Suppressor macrophage treated with lipopolysaccharide for 4 hours (primary cell): ENCODE measurements at regions not wholly inside any gene's neighbourhood (a gene's known extent, or its start where the extent isn't known, plus 50 kb on each side); places are given as distances from the start of the nearest gene placed in this dataset.

Source experiments
- DNase-seq: peaks from one replicate; pipeline ENCODE4 v3.0.0-alpha.2; 2020

- no peak for DNase-seq
Measured at GRCh38 chr10:83909001-83909400, 230.3 kb upstream of the GHITM start.

DNA sequence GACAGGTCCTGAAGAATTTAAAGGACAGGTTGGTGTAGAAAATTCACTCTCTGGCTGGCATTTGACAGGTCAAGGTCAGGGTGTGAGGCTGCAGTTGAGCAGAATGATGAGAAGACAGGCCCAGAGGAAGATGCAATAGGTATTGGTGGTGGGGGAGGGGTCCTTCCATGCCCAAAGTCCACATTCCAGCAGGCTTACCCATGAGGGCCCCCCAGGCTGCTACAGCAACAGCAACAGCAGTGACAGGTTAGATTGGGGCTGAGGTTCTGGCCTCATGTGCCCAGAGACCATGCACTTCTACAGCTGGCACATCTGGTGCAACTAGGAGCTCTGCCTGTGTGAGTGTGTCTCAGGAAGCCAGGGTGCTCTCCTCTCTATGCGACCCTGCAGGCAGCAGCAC, 223.5 kb upstream of the GHITM start:
- no peak for DNase-seq

DNA sequence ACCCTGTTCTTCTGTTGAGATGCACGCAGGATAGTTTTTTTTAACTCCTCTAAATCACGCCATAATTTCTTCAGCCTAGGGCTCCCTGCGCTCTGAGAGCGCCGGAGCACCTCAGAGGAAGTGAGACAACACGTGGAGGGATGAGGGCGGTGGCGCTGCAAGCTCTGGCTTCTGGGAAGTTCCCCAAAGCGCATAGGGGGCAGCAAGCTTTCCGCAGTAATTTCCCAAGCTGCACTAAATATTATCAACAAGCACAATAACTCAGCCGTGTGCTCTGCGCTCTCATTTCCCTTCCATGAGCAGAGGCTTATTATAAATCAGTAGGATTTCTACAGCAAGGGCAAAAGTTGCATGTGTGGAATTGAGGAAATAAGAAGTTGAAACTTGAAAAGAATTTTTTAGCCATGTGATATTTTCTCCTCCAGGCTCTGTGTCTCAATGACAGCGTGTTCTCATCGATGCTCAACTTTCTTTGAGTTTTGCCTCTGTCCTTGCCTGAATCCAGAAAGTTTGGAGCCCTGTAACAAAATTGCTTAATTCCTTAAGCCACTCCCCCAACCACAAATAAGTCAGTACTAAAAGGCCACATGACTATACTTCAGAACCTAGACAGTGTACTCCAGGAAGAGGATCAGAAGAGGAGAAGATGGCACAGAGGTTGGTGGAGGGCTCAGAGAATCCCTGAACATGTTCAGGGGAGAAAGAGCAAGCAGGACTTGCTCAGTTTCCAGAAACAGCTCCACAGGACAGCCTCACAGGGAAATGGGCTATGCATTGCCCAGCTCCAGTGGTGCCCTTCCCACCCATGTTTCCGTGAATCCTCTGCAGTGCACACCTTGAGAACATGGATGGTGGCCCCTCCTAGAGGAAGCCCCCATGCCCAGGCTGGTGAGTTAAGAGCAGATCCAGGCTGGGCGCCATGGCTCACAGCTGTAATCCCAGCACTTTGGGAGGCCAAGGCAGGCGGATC, 221.5 kb upstream of the GHITM start:
- DNase-seq = peak; percentile 52

DNA sequence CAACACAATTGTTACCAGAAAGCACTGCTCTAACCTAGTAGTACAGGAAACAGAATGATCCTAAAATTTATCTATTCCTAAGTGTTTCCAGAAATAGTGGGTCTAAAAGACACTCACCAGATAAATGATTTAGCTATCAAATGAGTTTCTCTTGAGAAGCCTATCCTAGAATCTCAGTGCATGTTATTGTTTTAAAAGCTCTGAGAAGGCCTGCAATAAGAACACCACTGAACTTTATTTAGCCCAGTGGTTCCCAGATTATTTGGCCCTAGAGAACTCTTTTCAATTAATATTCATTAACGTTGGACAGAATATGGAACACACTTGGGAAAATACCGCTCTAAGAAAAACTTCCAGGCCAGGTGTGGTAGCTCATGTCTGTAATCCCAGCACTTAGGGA, 220.1 kb upstream of the GHITM start:
- DNase-seq = no peak

- DNase-seq = no peak
Measured at GRCh38 chr10:83921984-83922860, 217.1 kb upstream of the GHITM start.

DNA sequence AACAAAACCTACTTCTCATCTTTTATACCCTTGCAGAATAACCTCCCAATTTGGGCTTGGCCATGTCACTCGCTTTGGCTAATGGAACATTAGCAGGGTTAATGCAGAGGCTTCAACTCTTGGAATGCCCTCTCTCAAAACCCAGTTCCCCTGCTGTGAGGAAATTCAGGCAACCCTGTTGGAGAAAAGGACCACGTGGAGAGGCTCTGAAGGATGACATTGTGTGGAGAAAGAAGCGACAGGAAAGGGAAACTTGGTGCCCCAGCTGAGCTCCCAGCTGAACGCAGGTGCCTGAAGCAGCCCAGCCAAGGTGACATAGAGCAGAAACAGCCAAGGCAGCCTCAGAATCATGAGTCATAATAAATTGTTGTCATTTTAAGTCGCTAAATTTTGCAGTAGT, 214.2 kb upstream of the GHITM start:
- no peak for DNase-seq

DNA sequence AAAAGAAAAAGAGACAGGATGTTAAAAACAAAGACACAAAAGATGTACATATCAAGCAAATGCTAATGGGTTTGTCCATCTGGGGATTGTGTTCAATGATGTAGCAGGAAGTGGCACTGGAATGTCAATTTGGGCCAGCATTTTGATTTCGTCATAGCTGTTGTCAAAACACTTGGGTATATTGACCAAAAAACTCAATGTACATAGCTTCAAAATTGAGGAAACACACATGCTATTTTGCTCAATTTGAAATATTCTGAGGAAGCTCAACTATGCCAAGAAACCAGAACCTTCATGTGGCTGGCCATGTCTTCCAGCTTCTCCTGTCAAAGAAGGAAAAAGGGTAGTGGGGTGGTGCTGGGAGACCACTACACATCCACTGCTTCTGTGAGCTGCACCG, 212.7 kb upstream of the GHITM start:
- no peak for DNase-seq

- DNase-seq = no peak
Measured at GRCh38 chr10:83927166-83927565, 212.1 kb upstream of the GHITM start.

GRCh38 chr10:83929399-83929798, 209.9 kb upstream of the GHITM start:
- DNase-seq = no peak

GRCh38 chr10:83931669-83932068, 207.6 kb upstream of the GHITM start:
- no peak for DNase-seq

DNA sequence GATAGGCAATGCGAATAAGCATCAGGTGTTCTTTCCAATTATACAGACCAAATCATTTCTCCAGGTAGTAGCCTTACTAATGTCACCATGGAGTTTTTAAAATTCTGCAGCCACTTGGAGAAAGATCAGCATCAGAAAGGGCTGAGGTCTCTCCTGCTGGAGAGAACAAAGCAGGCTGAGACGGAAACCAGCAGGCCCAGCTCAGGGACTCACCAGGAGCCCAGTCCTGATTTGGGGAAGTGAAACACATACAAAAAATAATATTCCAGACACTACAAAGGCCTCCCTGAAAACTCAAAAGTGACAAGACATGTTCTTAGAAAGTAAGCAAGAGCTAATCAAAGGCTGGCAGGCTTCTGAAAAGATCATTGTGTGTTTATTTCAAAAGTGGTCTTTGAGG, 207.1 kb upstream of the GHITM start:
- DNase-seq = no peak

DNA sequence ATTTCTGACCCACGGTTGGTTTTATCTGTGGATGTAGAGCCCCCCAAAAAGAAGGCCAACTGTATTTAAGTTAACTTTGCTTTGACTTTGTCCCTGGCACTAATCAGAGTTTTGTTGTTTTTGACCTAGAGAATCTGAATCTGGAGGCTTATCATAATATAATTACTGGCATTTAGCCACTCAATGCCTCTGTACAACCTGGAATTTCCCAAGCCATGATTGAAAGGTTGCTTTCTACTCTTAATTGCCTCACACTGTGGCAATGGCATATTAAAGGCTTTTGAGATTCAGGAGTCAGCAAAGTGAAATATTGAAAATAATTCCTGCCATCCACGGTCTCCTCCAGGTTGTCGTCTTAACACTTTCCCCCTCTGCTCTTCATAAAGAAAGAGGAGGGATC, 205.2 kb upstream of the GHITM start:
- no peak for DNase-seq

DNA sequence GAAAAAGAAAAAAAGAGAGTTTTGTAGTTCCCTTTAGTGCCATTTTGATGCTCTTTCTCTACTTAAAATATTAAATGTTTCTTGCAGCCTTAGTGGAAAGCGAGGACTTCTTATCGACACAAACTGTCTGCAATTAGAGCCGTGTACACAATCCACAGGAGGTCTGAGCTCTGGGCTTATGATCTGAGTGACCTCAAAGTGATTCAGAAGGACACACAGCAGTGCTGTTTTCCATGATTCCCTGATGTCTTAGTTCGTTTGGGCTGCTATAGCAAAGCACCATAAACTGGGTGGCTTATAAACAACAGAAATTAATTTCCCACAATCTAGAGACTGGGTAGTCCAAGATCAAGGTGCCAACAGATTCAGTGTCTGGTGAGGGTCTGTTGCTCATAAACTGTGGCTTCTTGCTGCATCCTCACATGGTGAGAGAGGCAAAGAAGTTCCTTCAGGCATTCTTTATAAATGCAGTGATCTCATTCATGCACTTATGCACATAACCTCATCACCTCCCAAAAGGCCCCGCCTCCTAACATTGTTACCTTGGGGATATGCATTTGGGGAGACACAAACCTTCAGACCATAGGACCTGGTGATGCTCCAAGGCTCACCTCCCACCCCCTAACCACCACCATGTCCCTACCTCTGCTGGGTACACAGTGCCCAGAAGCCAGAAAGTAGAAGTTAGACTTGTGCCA, 204.5 kb upstream of the GHITM start:
- no peak for DNase-seq

DNA sequence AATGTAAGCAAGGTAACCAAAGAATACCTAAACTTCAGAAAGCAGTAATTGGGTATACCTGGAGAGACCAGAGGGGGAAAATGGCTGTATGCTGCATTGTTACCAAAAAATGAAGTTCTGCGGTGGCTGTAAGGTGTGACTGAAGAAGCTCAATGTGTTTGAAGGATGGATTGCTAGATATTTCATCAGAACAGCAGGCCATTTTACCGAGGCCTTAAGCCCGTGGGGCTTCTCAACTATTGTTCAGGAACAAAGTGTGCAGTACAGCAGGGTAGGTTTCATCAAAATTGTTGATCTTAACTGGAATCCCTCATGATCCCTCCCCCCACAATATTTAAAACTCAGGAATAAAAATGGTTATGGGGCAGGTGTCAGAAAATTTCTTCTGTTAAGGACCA, 204.0 kb upstream of the GHITM start:
- no peak for DNase-seq

DNA sequence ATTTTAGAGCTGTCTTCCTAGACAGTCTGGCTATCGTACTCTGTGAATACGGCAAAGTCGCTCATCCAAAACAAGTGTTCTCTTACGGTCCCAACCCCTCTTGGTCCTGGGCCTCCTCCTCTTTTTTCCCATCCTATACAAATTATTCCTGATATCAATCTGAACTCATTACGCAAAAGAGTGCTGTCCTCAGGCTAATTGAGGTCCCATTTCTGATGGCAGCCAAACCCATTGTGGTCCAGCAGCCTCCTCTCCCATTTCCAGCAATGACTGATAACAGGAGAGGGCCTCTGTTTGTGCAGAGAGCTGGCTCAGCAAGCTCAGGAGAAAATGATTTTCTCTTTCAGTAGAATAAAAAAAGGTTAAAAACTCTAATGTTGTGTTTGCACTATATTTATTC, 203.4 kb upstream of the GHITM start:
- DNase-seq = no peak

DNA sequence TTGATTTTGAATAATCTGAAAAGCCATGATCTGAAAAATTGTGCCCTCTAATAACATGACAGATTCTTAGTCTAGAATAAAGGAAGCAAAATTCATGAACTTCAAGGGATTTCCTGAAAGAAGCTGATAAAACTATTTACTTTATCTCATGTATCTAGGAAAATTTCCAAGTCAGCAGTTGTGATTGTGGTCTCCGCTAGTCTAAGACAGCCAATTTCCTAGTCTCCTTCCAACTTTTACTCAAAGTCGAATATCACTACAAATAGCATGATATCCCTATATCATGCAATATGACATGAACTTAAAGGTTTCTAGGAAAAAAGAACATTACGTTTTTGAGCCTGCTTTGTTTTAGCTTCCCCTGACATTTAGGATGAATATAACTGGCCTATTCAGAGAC, 202.1 kb upstream of the GHITM start:
- DNase-seq = no peak

DNA sequence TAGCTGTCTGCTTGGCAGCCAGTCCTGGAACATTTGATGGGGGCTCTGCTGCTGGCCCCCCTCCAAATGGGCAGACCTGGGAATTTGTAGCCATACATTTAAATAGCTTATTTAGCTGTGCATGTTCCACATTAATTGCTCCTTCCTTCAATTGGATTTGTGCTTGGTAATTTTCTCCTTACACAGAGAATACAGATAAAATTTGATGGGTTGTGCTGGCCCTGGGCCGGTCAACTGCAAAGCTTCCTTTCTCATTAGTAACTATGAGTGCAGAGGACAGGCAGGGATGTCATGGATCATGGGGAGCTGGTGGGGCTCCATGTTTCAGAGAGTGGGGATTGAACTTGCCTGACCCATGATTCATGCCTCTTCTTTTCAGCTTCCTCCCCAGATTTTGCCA, 201.5 kb upstream of the GHITM start:
- DNase-seq = no peak

- DNase-seq = no peak
Measured at GRCh38 chr10:83941189-83941588, 198.1 kb upstream of the GHITM start.

DNA sequence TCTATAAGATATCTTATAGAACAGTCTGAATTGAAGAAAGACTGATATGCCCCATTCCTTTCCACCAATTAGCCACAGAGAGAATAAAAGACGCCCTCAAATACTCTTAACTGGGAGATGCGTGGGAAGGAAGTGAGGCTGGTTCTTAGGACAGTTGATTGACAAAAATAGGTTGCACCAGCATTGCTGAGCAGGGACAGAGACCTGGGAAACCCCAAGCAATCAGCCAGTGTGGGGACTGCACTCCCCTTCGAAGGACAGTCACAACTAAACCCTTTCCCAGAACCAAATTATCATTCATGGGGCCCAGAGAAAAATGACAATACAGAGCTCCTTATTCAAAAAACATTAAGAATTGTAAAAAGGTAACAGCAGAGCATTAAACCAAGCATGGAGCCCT, 196.9 kb upstream of the GHITM start:
- DNase-seq = no peak

DNA sequence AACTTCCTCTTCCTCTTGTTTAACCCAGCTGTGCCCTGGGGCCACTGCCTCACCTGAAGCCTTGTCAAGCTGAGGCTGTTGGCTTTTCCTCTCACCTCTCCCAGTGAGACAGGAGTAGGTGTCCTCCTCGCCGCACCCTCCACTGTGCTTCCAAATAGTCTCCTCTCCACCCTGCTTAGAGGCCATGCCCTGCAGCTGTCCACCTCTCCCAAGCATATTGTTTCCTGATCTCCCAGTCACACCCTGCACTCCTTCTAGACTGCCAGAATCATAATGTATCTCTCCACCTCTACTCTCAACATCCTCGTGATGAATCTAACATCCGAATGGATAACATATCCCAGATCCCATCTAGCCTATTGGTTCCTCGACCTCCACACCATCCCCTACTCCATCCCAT, 196.3 kb upstream of the GHITM start:
- DNase-seq = no peak

DNA sequence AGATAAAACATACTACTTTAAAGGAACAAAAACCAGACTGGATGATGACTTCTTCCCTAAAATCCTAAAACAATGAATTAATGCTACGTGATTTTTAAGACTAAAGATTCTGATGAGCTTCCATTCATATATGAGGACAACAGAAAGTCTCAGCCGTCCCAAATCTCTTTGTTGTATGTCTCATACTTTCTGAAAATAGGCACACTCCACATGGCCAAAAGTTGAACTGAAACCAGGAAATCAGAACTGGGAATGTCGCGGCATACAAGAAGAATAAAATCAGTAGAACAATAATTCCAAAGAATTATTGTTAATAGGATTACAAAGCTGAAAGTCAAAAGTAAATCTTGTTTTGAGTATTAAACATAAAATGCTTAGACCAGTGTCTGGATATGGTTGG, 195.4 kb upstream of the GHITM start:
- DNase-seq = no peak

DNA sequence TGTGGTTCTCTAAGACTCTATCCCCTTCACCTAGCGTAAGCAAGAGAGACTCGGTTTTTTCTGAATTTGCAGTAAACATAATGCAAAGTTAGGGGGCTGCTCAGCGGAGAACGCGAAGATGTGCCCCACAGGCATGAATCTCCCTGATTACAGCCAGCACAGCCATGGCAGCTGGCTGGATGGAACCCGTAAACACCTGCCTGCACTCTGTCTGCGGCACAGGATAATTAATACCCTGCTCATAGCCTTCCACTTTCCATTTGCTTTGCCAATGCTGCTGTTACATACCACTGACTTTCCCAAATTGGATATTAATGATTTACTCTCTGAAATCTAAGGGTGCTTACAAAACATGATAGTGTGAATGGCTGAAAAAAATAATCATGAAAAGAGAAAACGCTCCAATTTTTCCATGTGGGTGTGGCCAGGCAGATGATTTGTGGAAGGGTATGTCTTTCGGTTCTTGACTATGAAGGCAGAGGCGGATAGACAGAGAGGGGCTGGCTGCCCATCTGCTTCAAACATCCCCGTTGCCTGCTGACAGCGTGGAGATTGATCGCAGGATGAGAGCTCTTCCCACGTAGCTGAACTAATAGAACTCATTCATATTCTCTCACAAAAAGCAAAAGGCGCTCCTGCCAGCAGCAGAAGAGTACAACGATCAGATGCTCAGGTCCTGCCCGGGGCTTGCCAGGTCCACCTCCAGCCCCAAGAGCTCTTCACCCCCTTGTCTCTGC, 193.2 kb upstream of the GHITM start:
- DNase-seq = no peak

DNA sequence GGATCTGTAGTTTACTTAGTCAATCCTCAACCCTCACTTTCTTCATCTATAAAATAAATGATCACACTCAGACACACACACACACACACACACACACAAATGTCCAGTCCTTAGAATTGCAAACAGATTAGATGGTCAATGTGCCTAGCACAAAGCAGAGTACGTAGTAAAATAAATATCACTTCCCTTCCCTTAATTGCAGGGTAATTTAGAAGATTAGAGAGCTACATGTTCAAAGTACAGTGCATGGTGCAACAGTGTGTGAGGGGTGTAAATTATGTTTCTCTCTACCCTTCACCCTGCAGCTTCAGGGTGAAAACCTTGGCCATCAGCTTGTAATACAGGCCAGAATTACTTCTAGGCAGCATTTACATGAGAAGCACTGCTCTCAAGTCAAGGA, 187.0 kb upstream of the GHITM start:
- DNase-seq = no peak
